CD4-positive, alpha-beta T cell (primary cell): ENCODE measurements at regions not wholly inside any gene's neighbourhood (a gene's known extent, or its start where the extent isn't known, plus 50 kb on each side); places are given as distances from the start of the nearest gene placed in this dataset.

ENCODE experiments used
- ATAC-seq: fragments of 200-7000 bp; cut with Tn5 transposase; one replicate; pipeline ENCODE4 v1.10.0; 2022; ENCODE audit warnings: mild to moderate bottlenecking; ENCODE audit not compliant: poor library complexity
- CTCF ChIA-PET: fragments of 350-600 bp; sonication (Branson Sonifier 250); formaldehyde crosslinking; loops from one replicate; lab custom pipeline; 2021; ENCODE audit warnings: antibody characterized with exemption, inconsistent platforms; lab: Charles Lee
- POLR2A ChIA-PET: fragments of 350-600 bp; sonication (Branson Sonifier 250); formaldehyde crosslinking; loops from one replicate; lab custom pipeline; 2021; ENCODE audit warnings: antibody characterized with exemption, inconsistent platforms; lab: Charles Lee
- DNase-seq, 14 experiments: peaks; one replicate each; pipeline ENCODE4 v3.0.0-alpha.2; 2013 to 2020; ENCODE audit warnings: mixed read lengths in 2 of 14
- H3K27ac ChIP-seq, 2 donors: one replicate each; pipeline versions ENCODE4 v1.5.1 to v1.7.0; 2013; ENCODE audit warnings: low read length in 2 of 2, low read depth in 1 of 2, mild to moderate bottlenecking in 1 of 2
- H3K27me3 ChIP-seq, 2 experiments: 1 replicate in 1 of 2; 2 replicates in 1 of 2; pipeline versions ENCODE4 v1.6.1 to v1.7.0; 2013; ENCODE audit warnings: low read length in 2 of 2, control low read depth in 1 of 2, mild to moderate bottlenecking in 1 of 2, moderate library complexity in 1 of 2; ENCODE audit not compliant: insufficient read depth in 2 of 2, control insufficient read depth in 1 of 2
- H3K36me3 ChIP-seq: one replicate; pipeline ENCODE4 v1.6.1; 2013; ENCODE audit warnings: low read length, control low read depth; ENCODE audit not compliant: insufficient read depth
- H3K4me1 ChIP-seq: one replicate; pipeline ENCODE4 v1.6.1; 2013; ENCODE audit warnings: low read length, control low read depth; ENCODE audit not compliant: insufficient read depth
- H3K4me3 ChIP-seq: one replicate; pipeline ENCODE4 v1.5.1; 2013; ENCODE audit warnings: mild to moderate bottlenecking, low read length, moderate library complexity
- H3K9me3 ChIP-seq, 2 experiments: 1 replicate in 1 of 2; 2 replicates in 1 of 2; pipeline versions ENCODE4 v1.6.1 to v1.7.0; 2013; ENCODE audit warnings: low read length in 2 of 2, mild to moderate bottlenecking in 2 of 2, control low read depth in 1 of 2, moderate library complexity in 1 of 2; ENCODE audit not compliant: control insufficient read depth in 1 of 2, insufficient read depth in 1 of 2
- H3K27ac Mint-ChIP-seq: one replicate; pipeline ENCODE4 v1.8.0; 2020; ENCODE audit warnings: mixed read lengths
- H3K27me3 Mint-ChIP-seq: one replicate; pipeline ENCODE4 v1.8.0; 2021; ENCODE audit warnings: mixed read lengths
- H3K36me3 Mint-ChIP-seq: one replicate; pipeline ENCODE4 v1.8.0; 2021; ENCODE audit warnings: low read depth, mixed read lengths
- H3K4me1 Mint-ChIP-seq: one replicate; pipeline ENCODE4 v1.8.0; 2021; ENCODE audit warnings: low read depth, mixed read lengths
- H3K4me3 Mint-ChIP-seq: one replicate; pipeline ENCODE4 v1.8.0; 2020; ENCODE audit warnings: mild to moderate bottlenecking, mixed read lengths
- H3K9me3 Mint-ChIP-seq: one replicate; pipeline ENCODE4 v1.8.0; 2020; ENCODE audit warnings: mixed read lengths
- CTCF ChIP-seq: fragments of 200-600 bp; IDR thresholded peaks from one replicate; pipeline ENCODE4 v1.8.0; 2022; ENCODE audit warnings: antibody characterized with exemption, mild to moderate bottlenecking
- intact Hi-C, 2 experiments: fragments of 100-400 bp; cut with DNase I in 1 of 2; cut with micrococcal nuclease in 1 of 2; formaldehyde crosslinking; loops; one replicate each; pipeline versions ENCODE4 v1.15.1 to v1.9.0; 2023 to 2025; cut with DNase I, micrococcal nuclease

- intact Hi-C loops: no loop called here
- peaks cover 0 to 2% of the 10 kb centered on the region in 2 experiments for H3K27me3 ChIP-seq
- H3K36me3 Mint-ChIP-seq: no peaks in the 10 kb centered on the region
- ChIA-PET CTCF (no interaction called here), POLR2A (no interaction called here)
- no peaks in the 10 kb centered on the region for H3K36me3 ChIP-seq
- TF ChIP-seq CTCF: no peak
- H3K4me3 Mint-ChIP-seq: no peak overlapping the region
- no peak overlapping the region for H3K4me3 ChIP-seq
- peaks cover 9% of the 10 kb centered on the region for H3K27me3 Mint-ChIP-seq
- ATAC-seq: no peak
- no peaks in the 10 kb centered on the region for H3K4me1 ChIP-seq
- H3K27ac ChIP-seq: no peak overlapping the region
- H3K9me3 Mint-ChIP-seq: no peaks in the 10 kb centered on the region
- no peaks in the 10 kb centered on the region for H3K9me3 ChIP-seq
- H3K4me1 Mint-ChIP-seq: no peaks in the 10 kb centered on the region
- H3K27ac Mint-ChIP-seq: no peak overlapping the region
- DNase-seq: no peak
These were observed 68.8 kb upstream of the CWC22 start for GRCh38 chr2:180075870-180076269.

GRCh38 chr2:180071797-180072196 is 64.7 kb upstream of the CWC22 start:
- no peak overlapping the region for H3K4me3 Mint-ChIP-seq
- DNase-seq (no peak), ATAC-seq (no peak)
- Histone ChIP-seq H3K9me3 (no peaks in the 10 kb centered on the region), H3K4me1 (no peaks in the 10 kb centered on the region), H3K36me3 (no peaks in the 10 kb centered on the region), H3K27me3 (peaks cover 0 to 3% of the 10 kb centered on the region in 2 experiments), H3K4me3 (no peak overlapping the region), H3K27ac (no peak overlapping the region)
- no peaks in the 10 kb centered on the region for H3K36me3 Mint-ChIP-seq
- peaks cover 4% of the 10 kb centered on the region for H3K27me3 Mint-ChIP-seq
- POLR2A ChIA-PET: no interaction called here
- intact Hi-C loops: no loop called here
- no peaks in the 10 kb centered on the region for H3K9me3 Mint-ChIP-seq
- H3K4me1 Mint-ChIP-seq: no peaks in the 10 kb centered on the region
- no peak overlapping the region for H3K27ac Mint-ChIP-seq
- TF ChIP-seq CTCF: no peak
- CTCF ChIA-PET: no interaction called here

- no peaks in the 10 kb centered on the region for H3K4me1 Mint-ChIP-seq
- TF ChIP-seq CTCF: no peak
- H3K4me1 ChIP-seq: no peaks in the 10 kb centered on the region
- H3K27me3 ChIP-seq: no peaks in the 10 kb centered on the region
- no peak for DNase-seq
- intact Hi-C loops: no loop called here
- no peak for ATAC-seq
- no peaks in the 10 kb centered on the region for H3K9me3 Mint-ChIP-seq
- POLR2A ChIA-PET: no interaction called here
- H3K9me3 ChIP-seq: no peaks in the 10 kb centered on the region
- H3K27ac ChIP-seq: no peak overlapping the region
- H3K4me3 ChIP-seq: no peak overlapping the region
- no peaks in the 10 kb centered on the region for H3K36me3 ChIP-seq
- H3K36me3 Mint-ChIP-seq: no peaks in the 10 kb centered on the region
- H3K4me3 Mint-ChIP-seq: no peak overlapping the region
- CTCF ChIA-PET: no interaction called here
- peaks cover 5% of the 10 kb centered on the region for H3K27me3 Mint-ChIP-seq
- H3K27ac Mint-ChIP-seq: no peak overlapping the region
These were observed 56.5 kb upstream of the CWC22 start for GRCh38 chr2:180063494-180064092.
